HEK293T (cell line): ENCODE measurements at regions not wholly inside any gene's neighbourhood (a gene's known extent, or its start where the extent isn't known, plus 50 kb on each side); places are given as distances from the start of the nearest gene placed in this dataset.

Source experiments
- ARNT ChIP-seq: fragments of 450-650 bp; IDR thresholded peaks from 2 replicates; pipeline ENCODE4 v1.6.1; 2017; ENCODE audit warnings: mild to moderate bottlenecking
- BHLHE40 ChIP-seq: fragments of 450-650 bp; IDR thresholded peaks from 2 replicates; pipeline ENCODE4 v1.6.1; 2016; ENCODE audit warnings: mild to moderate bottlenecking, moderate library complexity, borderline replicate concordance
- CTBP1 ChIP-seq: fragments of 450-650 bp; IDR thresholded peaks from 2 replicates; pipeline ENCODE4 v1.6.1; 2016; ENCODE audit warnings: borderline replicate concordance
- FOXM1 ChIP-seq: fragments of 450-650 bp; IDR thresholded peaks from 2 replicates; pipeline ENCODE4 v1.6.1; 2017; ENCODE audit warnings: mild to moderate bottlenecking, borderline replicate concordance
- SP1 ChIP-seq: fragments of 450-650 bp; IDR thresholded peaks from 2 replicates; pipeline ENCODE4 v1.6.1; 2017
- TARDBP ChIP-seq: fragments of 450-650 bp; IDR thresholded peaks from 2 replicates; pipeline ENCODE4 v1.6.1; 2016
- ZNF384 ChIP-seq: fragments of 450-650 bp; IDR thresholded peaks from 2 replicates; pipeline ENCODE4 v1.6.1; 2016

DNA sequence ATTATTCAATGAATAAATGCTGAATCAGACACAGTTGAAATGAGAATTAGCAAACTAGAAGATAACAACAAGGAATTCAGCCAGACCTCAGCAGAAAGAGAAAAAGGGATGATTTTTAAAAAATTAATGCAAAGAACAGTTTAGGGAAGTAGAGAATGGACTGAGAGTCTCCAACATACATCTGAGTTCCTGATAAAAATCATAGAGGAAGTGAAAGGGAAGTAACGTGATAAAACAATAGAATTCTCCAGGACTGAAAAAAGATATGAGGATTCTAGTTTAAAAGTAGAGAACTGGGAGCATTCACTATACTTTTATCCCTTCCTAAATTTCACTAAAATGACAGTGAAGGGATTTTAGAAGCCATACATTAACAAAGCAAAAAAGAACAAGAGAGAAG, 592.0 kb downstream of the SOX6 start:
- TF ChIP-seq TARDBP, result no peak
- TF ChIP-seq BHLHE40, result no peak
- TF ChIP-seq CTBP1, result no peak
- TF ChIP-seq FOXM1, result no peak
- TF ChIP-seq ZNF384, result no peak
- TF ChIP-seq SP1, result no peak
- no peak for TF ChIP-seq ARNT
